Neuron (in vitro differentiated cells): ENCODE measurements at regions not wholly inside any gene's neighbourhood (a gene's known extent, or its start where the extent isn't known, plus 50 kb on each side); places are given as distances from the start of the nearest gene placed in this dataset.
"Not testable (repeated sequence)": the region's sequence is repeated elsewhere in the genome, so short reads cannot be mapped to it uniquely, and the experiment has no call there.

Experiments
- H2AFZ ChIP-seq: one replicate; pipeline ENCODE4 v1.6.1; 2013; ENCODE audit warnings: low read depth, mild to moderate bottlenecking, inconsistent platforms, low read length, moderate library complexity
- H3K27me3 ChIP-seq: one replicate; pipeline ENCODE4 v1.6.1; 2013; ENCODE audit warnings: low read length; ENCODE audit not compliant: insufficient read depth
- H3K36me3 ChIP-seq: one replicate; pipeline ENCODE4 v1.6.1; 2013; ENCODE audit warnings: low read length; ENCODE audit not compliant: insufficient read depth
- H3K4me1 ChIP-seq: one replicate; pipeline ENCODE4 v1.6.1; 2013; ENCODE audit warnings: low read length; ENCODE audit not compliant: insufficient read depth
- H3K4me3 ChIP-seq: 2 replicates; pipeline ENCODE4 v1.5.1; 2013; ENCODE audit warnings: mild to moderate bottlenecking, low read length, moderate library complexity
- H3K9me3 ChIP-seq: one replicate; pipeline ENCODE4 v1.6.1; 2013; ENCODE audit warnings: low read length

- Histone ChIP-seq H3K36me3 (no peaks in the 10 kb centered on the region), H3K4me3 (no peak overlapping the region), H2AFZ (peak overlapping the region; percentile 34), H3K4me1 (peaks cover 4% of the 10 kb centered on the region), H3K9me3 (no peaks in the 10 kb centered on the region), H3K27me3 (no peaks in the 10 kb centered on the region)
These were observed 511.1 kb upstream of the ADGRL4 start for GRCh38 chr1:79517470-79518224.

- Histone ChIP-seq H2AFZ (no peak overlapping the region), H3K4me1 (peaks cover 2% of the 10 kb centered on the region), H3K9me3 (no peaks in the 10 kb centered on the region), H3K36me3 (no peaks in the 10 kb centered on the region), H3K27me3 (no peaks in the 10 kb centered on the region), H3K4me3 (no peak overlapping the region)
These were observed 501.2 kb upstream of the ADGRL4 start for GRCh38 chr1:79507770-79508169.

GRCh38 chr1:79501153-79501552 is 494.6 kb upstream of the ADGRL4 start:
- Histone ChIP-seq H3K27me3 (no peaks in the 10 kb centered on the region), H3K36me3 (no peaks in the 10 kb centered on the region), H2AFZ (no peak overlapping the region), H3K4me1 (peaks cover 27% of the 10 kb centered on the region), H3K4me3 (no peak overlapping the region), H3K9me3 (no peaks in the 10 kb centered on the region)

- Histone ChIP-seq H3K4me3 (no peak overlapping the region), H3K4me1 (peaks cover 26% of the 10 kb centered on the region), H3K27me3 (no peaks in the 10 kb centered on the region), H3K36me3 (no peaks in the 10 kb centered on the region), H2AFZ (no peak overlapping the region), H3K9me3 (no peaks in the 10 kb centered on the region)
These were observed 493.0 kb upstream of the ADGRL4 start for GRCh38 chr1:79499541-79499940.

- H3K9me3 ChIP-seq: no peaks in the 10 kb centered on the region
- H3K36me3 ChIP-seq: no peaks in the 10 kb centered on the region
- no peaks in the 10 kb centered on the region for H3K27me3 ChIP-seq
- no peak overlapping the region for H2AFZ ChIP-seq
- H3K4me3 ChIP-seq: no peak overlapping the region
- peaks cover 24% of the 10 kb centered on the region for H3K4me1 ChIP-seq
These were observed 490.8 kb upstream of the ADGRL4 start for GRCh38 chr1:79497193-79497773.

GRCh38 chr1:79496129-79496528 is 489.6 kb upstream of the ADGRL4 start:
- Histone ChIP-seq H3K9me3 (no peaks in the 10 kb centered on the region), H3K4me3 (no peak overlapping the region), H2AFZ (no peak overlapping the region), H3K27me3 (no peaks in the 10 kb centered on the region), H3K36me3 (no peaks in the 10 kb centered on the region), H3K4me1 (peaks cover 21% of the 10 kb centered on the region)

- H3K4me3 ChIP-seq: not testable (repeated sequence)
These were observed 487.2 kb upstream of the ADGRL4 start for GRCh38 chr1:79493702-79494101.

GRCh38 chr1:79488572-79489121 is 482.1 kb upstream of the ADGRL4 start:
- H3K4me3 ChIP-seq, H2AFZ ChIP-seq, H3K27me3 ChIP-seq, H3K36me3 ChIP-seq, H3K4me1 ChIP-seq, H3K9me3 ChIP-seq: not testable (repeated sequence)

More at GRCh38 chr1:79493702-79494101, 487.2 kb upstream of the ADGRL4 start:
- not testable (repeated sequence) for H2AFZ ChIP-seq, H3K9me3 ChIP-seq, H3K4me1 ChIP-seq, H3K27me3 ChIP-seq, H3K36me3 ChIP-seq

GRCh38 chr1:79478728-79479373 is 472.3 kb upstream of the ADGRL4 start:
- no peak overlapping the region for H2AFZ ChIP-seq
- H3K27me3 ChIP-seq: no peaks in the 10 kb centered on the region
- peaks cover 9% of the 10 kb centered on the region for H3K4me1 ChIP-seq
- H3K4me3 ChIP-seq: no peak overlapping the region
- H3K9me3 ChIP-seq: no peaks in the 10 kb centered on the region
- H3K36me3 ChIP-seq: no peaks in the 10 kb centered on the region

GRCh38 chr1:79478160-79478559 is 471.6 kb upstream of the ADGRL4 start:
- Histone ChIP-seq H2AFZ (no peak overlapping the region), H3K27me3 (no peaks in the 10 kb centered on the region), H3K4me3 (no peak overlapping the region), H3K36me3 (no peaks in the 10 kb centered on the region), H3K9me3 (no peaks in the 10 kb centered on the region), H3K4me1 (peaks cover 6% of the 10 kb centered on the region)

GRCh38 chr1:79472067-79472656 is 465.6 kb upstream of the ADGRL4 start:
- Histone ChIP-seq H3K27me3 (no peaks in the 10 kb centered on the region), H2AFZ (no peak overlapping the region), H3K4me1 (peaks cover 6% of the 10 kb centered on the region), H3K4me3 (no peak overlapping the region), H3K9me3 (no peaks in the 10 kb centered on the region), H3K36me3 (no peaks in the 10 kb centered on the region)

GRCh38 chr1:79469139-79469538 is 462.6 kb upstream of the ADGRL4 start:
- Histone ChIP-seq H3K9me3 (no peaks in the 10 kb centered on the region), H2AFZ (no peak overlapping the region), H3K27me3 (no peaks in the 10 kb centered on the region), H3K4me3 (no peak overlapping the region), H3K4me1 (no peaks in the 10 kb centered on the region), H3K36me3 (no peaks in the 10 kb centered on the region)
